GM21423 (cell line): ENCODE measurements at regions not wholly inside any gene's neighbourhood (a gene's known extent, or its start where the extent isn't known, plus 50 kb on each side); places are given as distances from the start of the nearest gene placed in this dataset.
A peak's percentile ranks its signal among the peaks of the same experiment; 100 is the strongest.
"Not testable (repeated sequence)": the region's sequence is repeated elsewhere in the genome, so short reads cannot be mapped to it uniquely, and the experiment has no call there.

Source experiments
- ATAC-seq: cut with Tn5 transposase; IDR thresholded peaks from one replicate; pipeline ENCODE4 v1.9.1; 2021; ENCODE audit warnings: mild to moderate bottlenecking, moderate library complexity; ENCODE audit not compliant: unreplicated experiment

GRCh38 chr6:134642279-134642678, 307.6 kb downstream of the ALDH8A1 start:
- no peak for ATAC-seq

- peak; percentile 78 for ATAC-seq
Observed at GRCh38 chr6:134640975-134641429, 308.9 kb downstream of the ALDH8A1 start.

GRCh38 chr6:134640229-134640628, 309.7 kb downstream of the ALDH8A1 start:
- no peak for ATAC-seq

GRCh38 chr6:134637847-134638437, 312.0 kb downstream of the ALDH8A1 start:
- no peak for ATAC-seq

- no peak for ATAC-seq
Observed at GRCh38 chr6:134637282-134637681, 312.6 kb downstream of the ALDH8A1 start.

- no peak for ATAC-seq
Observed at GRCh38 chr6:134636186-134636799, 313.6 kb downstream of the ALDH8A1 start.

GRCh38 chr6:134634966-134635365, 314.9 kb downstream of the ALDH8A1 start:
- ATAC-seq = no peak

- ATAC-seq = no peak
Observed at GRCh38 chr6:134634466-134634865, 315.4 kb downstream of the ALDH8A1 start.

- ATAC-seq = not testable (repeated sequence)
Observed at GRCh38 chr6:134632982-134633940, 315.3 kb upstream of the SGK1 start.

- no peak for ATAC-seq
Observed at GRCh38 chr6:134632024-134632423, 314.1 kb upstream of the SGK1 start.

GRCh38 chr6:134631398-134631924, 313.5 kb upstream of the SGK1 start:
- no peak for ATAC-seq

- ATAC-seq = no peak
Observed at GRCh38 chr6:134630508-134631121, 312.7 kb upstream of the SGK1 start.

- ATAC-seq = no peak
Observed at GRCh38 chr6:134628154-134628553, 310.2 kb upstream of the SGK1 start.

GRCh38 chr6:134627707-134628106, 309.8 kb upstream of the SGK1 start:
- no peak for ATAC-seq

GRCh38 chr6:134626589-134626988, 308.7 kb upstream of the SGK1 start:
- ATAC-seq = no peak

- no peak for ATAC-seq
Observed at GRCh38 chr6:134626086-134626485, 308.2 kb upstream of the SGK1 start.

GRCh38 chr6:134624781-134625180, 306.9 kb upstream of the SGK1 start:
- no peak for ATAC-seq

GRCh38 chr6:134623401-134623800, 305.5 kb upstream of the SGK1 start:
- ATAC-seq = no peak

- no peak for ATAC-seq
Observed at GRCh38 chr6:134622382-134623173, 304.7 kb upstream of the SGK1 start.

- ATAC-seq = no peak
Observed at GRCh38 chr6:134621858-134622257, 303.9 kb upstream of the SGK1 start.
